Left cardiac atrium (tissue), 4 donors: ENCODE measurements at regions not wholly inside any gene's neighbourhood (a gene's known extent, or its start where the extent isn't known, plus 50 kb on each side); places are given as distances from the start of the nearest gene placed in this dataset.
"Not testable (repeated sequence)": the region's sequence is repeated elsewhere in the genome, so short reads cannot be mapped to it uniquely, and the experiment has no call there.

Experiments
- ATAC-seq, 2 donors: fragments of 200-7000 bp; cut with Tn5 transposase; one replicate each; pipeline ENCODE4 v1.9.1; 2020; ENCODE audit warnings: mild to moderate bottlenecking in 2 of 2, moderate library complexity in 2 of 2
- DNase-seq: peaks from one replicate; pipeline ENCODE4 v3.0.0-alpha.2; 2020
- intact Hi-C, 2 donors: fragments of 100-400 bp; cut with DNase I; formaldehyde crosslinking; loops; one replicate each; pipeline versions ENCODE4 v1.14.1 to v1.15.1; 2022 to 2023
- donor health status: DM: no; HTN: yes; CAD: no.
- donor health status: DM: no; HTN: yes; CAD: no; lungs with severe emphysema.
- donor health status: DM: yes; HTN: yes; CAD: no.
- donor health status: Dilated cardiomyopathy.

- intact Hi-C loops = no loop called here
- DNase-seq (no peak), ATAC-seq (peak in 1 of 2 donors; percentile 46)
Measured at GRCh38 chr10:44008270-44008916, 359.7 kb upstream of the ZNF32 start.

- DNase-seq (no peak), ATAC-seq (no peak)
- intact Hi-C loops = no loop called here
Measured at GRCh38 chr10:44006771-44007170, 358.1 kb upstream of the ZNF32 start.

- DNase-seq (no peak), ATAC-seq (no peak)
- intact Hi-C loops = no loop called here
Measured at GRCh38 chr10:44005788-44006099, 357.1 kb upstream of the ZNF32 start.

- ATAC-seq (no peak), DNase-seq (no peak)
- intact Hi-C loops = no loop called here
Measured at GRCh38 chr10:44004913-44005787, 356.5 kb upstream of the ZNF32 start.

- intact Hi-C loops = no loop called here
- DNase-seq (no peak), ATAC-seq (peak; percentile 52 to 70)
Measured at GRCh38 chr10:43998021-43998809, 349.5 kb upstream of the ZNF32 start.

- intact Hi-C loops = no loop called here
Measured at GRCh38 chr10:43997330-43997729, 348.6 kb upstream of the ZNF32 start.

GRCh38 chr10:43994539-43994938 is 345.9 kb upstream of the ZNF32 start:
- DNase-seq (no peak), ATAC-seq (no peak)
- intact Hi-C loops = no loop called here

More at GRCh38 chr10:43997330-43997729, 348.6 kb upstream of the ZNF32 start:
- DNase-seq = no peak
- ATAC-seq = no peak

GRCh38 chr10:43992816-43993215 is 344.1 kb upstream of the ZNF32 start:
- ATAC-seq, intact Hi-C loops, DNase-seq: not testable (repeated sequence)

GRCh38 chr10:43986374-43986773 is 337.7 kb upstream of the ZNF32 start:
- intact Hi-C loops = no loop called here
- DNase-seq = no peak
- no peak for ATAC-seq

- ATAC-seq (no peak), DNase-seq (no peak)
- intact Hi-C loops = no loop called here
Measured at GRCh38 chr10:43985941-43986340, 337.3 kb upstream of the ZNF32 start.

GRCh38 chr10:43983856-43984271 is 335.2 kb upstream of the ZNF32 start:
- ATAC-seq (no peak), DNase-seq (no peak)
- intact Hi-C loops = no loop called here

GRCh38 chr10:43983405-43983804 is 334.7 kb upstream of the ZNF32 start:
- no peak for DNase-seq
- intact Hi-C loops = no loop called here
- ATAC-seq = no peak

GRCh38 chr10:43982250-43982649 is 333.6 kb upstream of the ZNF32 start:
- intact Hi-C loops = no loop called here
- ATAC-seq = no peak
- no peak for DNase-seq

- DNase-seq (no peak), ATAC-seq (no peak)
- intact Hi-C loops = no loop called here
Measured at GRCh38 chr10:43981696-43982095, 333.0 kb upstream of the ZNF32 start.

- intact Hi-C loops = no loop called here
- DNase-seq (no peak), ATAC-seq (no peak)
Measured at GRCh38 chr10:43981232-43981631, 332.6 kb upstream of the ZNF32 start.

- ATAC-seq = no peak
- DNase-seq = no peak
- intact Hi-C loops = no loop called here
Measured at GRCh38 chr10:43980715-43981114, 332.0 kb upstream of the ZNF32 start.

GRCh38 chr10:43980313-43980712 is 331.6 kb upstream of the ZNF32 start:
- ATAC-seq (peak; percentile 34 to 50), DNase-seq (no peak)
- intact Hi-C loops = no loop called here

GRCh38 chr10:43979551-43979950 is 330.9 kb upstream of the ZNF32 start:
- ATAC-seq = no peak
- DNase-seq = no peak
- intact Hi-C loops = no loop called here

- DNase-seq = no peak
- intact Hi-C loops = no loop called here
- no peak for ATAC-seq
Measured at GRCh38 chr10:43978936-43979335, 330.3 kb upstream of the ZNF32 start.

GRCh38 chr10:43978091-43978490 is 329.4 kb upstream of the ZNF32 start:
- ATAC-seq (no peak), DNase-seq (no peak)
- intact Hi-C loops = no loop called here
